ENCODE measurements at regions not wholly inside any gene's neighbourhood (a gene's known extent, or its start where the extent isn't known, plus 50 kb on each side); places are given as distances from the start of the nearest gene placed in this dataset.
A peak's percentile ranks its signal among the peaks of the same experiment; 100 is the strongest.

DNA sequence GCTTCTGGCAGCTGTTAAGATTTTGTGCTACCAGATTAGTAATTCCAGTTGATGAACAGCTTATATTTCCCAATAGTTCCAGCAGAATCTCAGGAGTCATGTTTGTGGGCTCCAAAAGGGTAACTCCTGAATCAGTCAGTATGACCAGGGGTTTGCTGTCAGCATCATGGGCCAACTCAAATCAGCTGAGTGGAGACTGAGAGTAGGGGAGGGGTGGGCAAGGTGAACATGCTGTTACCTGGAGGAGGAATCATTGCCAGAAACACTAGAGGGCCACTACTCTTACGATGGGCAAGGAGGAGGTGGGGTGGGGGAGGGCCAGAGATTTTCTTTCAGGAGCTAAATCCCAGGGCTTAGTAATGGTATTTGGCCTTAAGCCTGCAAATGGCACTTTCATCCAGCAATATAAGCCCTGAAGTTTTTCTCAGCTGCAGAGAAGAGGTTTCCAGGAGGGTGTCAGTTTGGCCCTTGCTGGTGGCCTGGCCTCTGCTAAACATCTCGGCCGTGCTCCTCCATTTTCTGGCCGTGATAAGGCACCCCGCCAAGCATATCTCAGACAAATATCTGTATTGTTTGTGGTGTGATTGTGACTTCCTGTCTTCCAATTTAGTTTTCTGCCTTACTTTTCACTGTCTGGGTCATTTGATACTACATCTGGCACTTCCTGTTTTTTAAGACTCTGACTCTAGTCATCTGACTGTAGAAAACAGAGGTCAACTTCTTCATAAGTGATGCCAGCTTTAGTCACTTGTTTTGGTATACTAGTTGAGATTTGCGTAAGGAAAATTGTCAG lies 120.5 kb upstream of the CXCR4 start (continued):
- no peak for TF ChIP-seq MTA1 (IDR thresholded peaks at IDR 0.05; ENCODE audit: borderline replicate concordance)
- TF ChIP-seq, protein P1, sequence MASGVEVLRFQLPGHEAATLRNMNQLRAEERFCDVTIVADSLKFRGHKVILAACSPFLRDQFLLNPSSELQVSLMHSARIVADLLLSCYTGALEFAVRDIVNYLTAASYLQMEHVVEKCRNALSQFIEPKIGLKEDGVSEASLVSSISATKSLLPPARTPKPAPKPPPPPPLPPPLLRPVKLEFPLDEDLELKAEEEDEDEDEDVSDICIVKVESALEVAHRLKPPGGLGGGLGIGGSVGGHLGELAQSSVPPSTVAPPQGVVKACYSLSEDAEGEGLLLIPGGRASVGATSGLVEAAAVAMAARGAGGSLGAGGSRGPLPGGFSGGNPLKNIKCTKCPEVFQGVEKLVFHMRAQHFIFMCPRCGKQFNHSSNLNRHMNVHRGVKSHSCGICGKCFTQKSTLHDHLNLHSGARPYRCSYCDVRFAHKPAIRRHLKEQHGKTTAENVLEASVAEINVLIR (CRISPR knock-in tag; IDR thresholded peaks at IDR 0.05), result no peak
- TF ChIP-seq, protein P2, sequence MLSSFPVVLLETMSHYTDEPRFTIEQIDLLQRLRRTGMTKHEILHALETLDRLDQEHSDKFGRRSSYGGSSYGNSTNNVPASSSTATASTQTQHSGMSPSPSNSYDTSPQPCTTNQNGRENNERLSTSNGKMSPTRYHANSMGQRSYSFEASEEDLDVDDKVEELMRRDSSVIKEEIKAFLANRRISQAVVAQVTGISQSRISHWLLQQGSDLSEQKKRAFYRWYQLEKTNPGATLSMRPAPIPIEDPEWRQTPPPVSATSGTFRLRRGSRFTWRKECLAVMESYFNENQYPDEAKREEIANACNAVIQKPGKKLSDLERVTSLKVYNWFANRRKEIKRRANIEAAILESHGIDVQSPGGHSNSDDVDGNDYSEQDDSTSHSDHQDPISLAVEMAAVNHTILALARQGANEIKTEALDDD (IDR thresholded peaks at IDR 0.05), result peak; percentile 87
- no peak for TF ChIP-seq ETV1 (tag; conservative IDR thresholded peaks at IDR 0.05; ENCODE audit: low read depth)
- TF ChIP-seq, protein P3, sequence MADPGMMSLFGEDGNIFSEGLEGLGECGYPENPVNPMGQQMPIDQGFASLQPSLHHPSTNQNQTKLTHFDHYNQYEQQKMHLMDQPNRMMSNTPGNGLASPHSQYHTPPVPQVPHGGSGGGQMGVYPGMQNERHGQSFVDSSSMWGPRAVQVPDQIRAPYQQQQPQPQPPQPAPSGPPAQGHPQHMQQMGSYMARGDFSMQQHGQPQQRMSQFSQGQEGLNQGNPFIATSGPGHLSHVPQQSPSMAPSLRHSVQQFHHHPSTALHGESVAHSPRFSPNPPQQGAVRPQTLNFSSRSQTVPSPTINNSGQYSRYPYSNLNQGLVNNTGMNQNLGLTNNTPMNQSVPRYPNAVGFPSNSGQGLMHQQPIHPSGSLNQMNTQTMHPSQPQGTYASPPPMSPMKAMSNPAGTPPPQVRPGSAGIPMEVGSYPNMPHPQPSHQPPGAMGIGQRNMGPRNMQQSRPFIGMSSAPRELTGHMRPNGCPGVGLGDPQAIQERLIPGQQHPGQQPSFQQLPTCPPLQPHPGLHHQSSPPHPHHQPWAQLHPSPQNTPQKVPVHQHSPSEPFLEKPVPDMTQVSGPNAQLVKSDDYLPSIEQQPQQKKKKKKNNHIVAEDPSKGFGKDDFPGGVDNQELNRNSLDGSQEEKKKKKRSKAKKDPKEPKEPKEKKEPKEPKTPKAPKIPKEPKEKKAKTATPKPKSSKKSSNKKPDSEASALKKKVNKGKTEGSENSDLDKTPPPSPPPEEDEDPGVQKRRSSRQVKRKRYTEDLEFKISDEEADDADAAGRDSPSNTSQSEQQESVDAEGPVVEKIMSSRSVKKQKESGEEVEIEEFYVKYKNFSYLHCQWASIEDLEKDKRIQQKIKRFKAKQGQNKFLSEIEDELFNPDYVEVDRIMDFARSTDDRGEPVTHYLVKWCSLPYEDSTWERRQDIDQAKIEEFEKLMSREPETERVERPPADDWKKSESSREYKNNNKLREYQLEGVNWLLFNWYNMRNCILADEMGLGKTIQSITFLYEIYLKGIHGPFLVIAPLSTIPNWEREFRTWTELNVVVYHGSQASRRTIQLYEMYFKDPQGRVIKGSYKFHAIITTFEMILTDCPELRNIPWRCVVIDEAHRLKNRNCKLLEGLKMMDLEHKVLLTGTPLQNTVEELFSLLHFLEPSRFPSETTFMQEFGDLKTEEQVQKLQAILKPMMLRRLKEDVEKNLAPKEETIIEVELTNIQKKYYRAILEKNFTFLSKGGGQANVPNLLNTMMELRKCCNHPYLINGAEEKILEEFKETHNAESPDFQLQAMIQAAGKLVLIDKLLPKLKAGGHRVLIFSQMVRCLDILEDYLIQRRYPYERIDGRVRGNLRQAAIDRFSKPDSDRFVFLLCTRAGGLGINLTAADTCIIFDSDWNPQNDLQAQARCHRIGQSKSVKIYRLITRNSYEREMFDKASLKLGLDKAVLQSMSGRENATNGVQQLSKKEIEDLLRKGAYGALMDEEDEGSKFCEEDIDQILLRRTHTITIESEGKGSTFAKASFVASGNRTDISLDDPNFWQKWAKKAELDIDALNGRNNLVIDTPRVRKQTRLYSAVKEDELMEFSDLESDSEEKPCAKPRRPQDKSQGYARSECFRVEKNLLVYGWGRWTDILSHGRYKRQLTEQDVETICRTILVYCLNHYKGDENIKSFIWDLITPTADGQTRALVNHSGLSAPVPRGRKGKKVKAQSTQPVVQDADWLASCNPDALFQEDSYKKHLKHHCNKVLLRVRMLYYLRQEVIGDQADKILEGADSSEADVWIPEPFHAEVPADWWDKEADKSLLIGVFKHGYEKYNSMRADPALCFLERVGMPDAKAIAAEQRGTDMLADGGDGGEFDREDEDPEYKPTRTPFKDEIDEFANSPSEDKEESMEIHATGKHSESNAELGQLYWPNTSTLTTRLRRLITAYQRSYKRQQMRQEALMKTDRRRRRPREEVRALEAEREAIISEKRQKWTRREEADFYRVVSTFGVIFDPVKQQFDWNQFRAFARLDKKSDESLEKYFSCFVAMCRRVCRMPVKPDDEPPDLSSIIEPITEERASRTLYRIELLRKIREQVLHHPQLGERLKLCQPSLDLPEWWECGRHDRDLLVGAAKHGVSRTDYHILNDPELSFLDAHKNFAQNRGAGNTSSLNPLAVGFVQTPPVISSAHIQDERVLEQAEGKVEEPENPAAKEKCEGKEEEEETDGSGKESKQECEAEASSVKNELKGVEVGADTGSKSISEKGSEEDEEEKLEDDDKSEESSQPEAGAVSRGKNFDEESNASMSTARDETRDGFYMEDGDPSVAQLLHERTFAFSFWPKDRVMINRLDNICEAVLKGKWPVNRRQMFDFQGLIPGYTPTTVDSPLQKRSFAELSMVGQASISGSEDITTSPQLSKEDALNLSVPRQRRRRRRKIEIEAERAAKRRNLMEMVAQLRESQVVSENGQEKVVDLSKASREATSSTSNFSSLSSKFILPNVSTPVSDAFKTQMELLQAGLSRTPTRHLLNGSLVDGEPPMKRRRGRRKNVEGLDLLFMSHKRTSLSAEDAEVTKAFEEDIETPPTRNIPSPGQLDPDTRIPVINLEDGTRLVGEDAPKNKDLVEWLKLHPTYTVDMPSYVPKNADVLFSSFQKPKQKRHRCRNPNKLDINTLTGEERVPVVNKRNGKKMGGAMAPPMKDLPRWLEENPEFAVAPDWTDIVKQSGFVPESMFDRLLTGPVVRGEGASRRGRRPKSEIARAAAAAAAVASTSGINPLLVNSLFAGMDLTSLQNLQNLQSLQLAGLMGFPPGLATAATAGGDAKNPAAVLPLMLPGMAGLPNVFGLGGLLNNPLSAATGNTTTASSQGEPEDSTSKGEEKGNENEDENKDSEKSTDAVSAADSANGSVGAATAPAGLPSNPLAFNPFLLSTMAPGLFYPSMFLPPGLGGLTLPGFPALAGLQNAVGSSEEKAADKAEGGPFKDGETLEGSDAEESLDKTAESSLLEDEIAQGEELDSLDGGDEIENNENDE (IDR thresholded peaks at IDR 0.05; ENCODE audit: low read depth, low read length), result no peak
- TF ChIP-seq PHTF2 (CRISPR knock-in tag; IDR thresholded peaks at IDR 0.05), result no peak
- TF ChIP-seq, protein P4, sequence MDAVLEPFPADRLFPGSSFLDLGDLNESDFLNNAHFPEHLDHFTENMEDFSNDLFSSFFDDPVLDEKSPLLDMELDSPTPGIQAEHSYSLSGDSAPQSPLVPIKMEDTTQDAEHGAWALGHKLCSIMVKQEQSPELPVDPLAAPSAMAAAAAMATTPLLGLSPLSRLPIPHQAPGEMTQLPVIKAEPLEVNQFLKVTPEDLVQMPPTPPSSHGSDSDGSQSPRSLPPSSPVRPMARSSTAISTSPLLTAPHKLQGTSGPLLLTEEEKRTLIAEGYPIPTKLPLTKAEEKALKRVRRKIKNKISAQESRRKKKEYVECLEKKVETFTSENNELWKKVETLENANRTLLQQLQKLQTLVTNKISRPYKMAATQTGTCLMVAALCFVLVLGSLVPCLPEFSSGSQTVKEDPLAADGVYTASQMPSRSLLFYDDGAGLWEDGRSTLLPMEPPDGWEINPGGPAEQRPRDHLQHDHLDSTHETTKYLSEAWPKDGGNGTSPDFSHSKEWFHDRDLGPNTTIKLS (IDR thresholded peaks at IDR 0.05; ENCODE audit: borderline replicate concordance, low read depth), result no peak
- TF ChIP-seq C11orf30 (IDR thresholded peaks at IDR 0.05; ENCODE audit: low read depth), result no peak
- no peak for TF ChIP-seq TGIF2 (CRISPR knock-in tag; IDR thresholded peaks at IDR 0.05)
- no peak for TF ChIP-seq SRF (CRISPR knock-in tag; IDR thresholded peaks at IDR 0.05)
- no peak for TF ChIP-seq STAG1 (CRISPR knock-in tag; IDR thresholded peaks at IDR 0.05; ENCODE audit: borderline replicate concordance)
- TF ChIP-seq ZNF24 (IDR thresholded peaks at IDR 0.05), result no peak
- no peak for TF ChIP-seq PPARD (CRISPR knock-in tag; IDR thresholded peaks at IDR 0.05)
